ENCODE measurements at regions not wholly inside any gene's neighbourhood (a gene's known extent, or its start where the extent isn't known, plus 50 kb on each side); places are given as distances from the start of the nearest gene placed in this dataset.

- TF ChIP-seq TAF1 (IDR thresholded peaks at IDR 0.05; ENCODE audit: low read depth): no peak
- TF ChIP-seq, protein P1, sequence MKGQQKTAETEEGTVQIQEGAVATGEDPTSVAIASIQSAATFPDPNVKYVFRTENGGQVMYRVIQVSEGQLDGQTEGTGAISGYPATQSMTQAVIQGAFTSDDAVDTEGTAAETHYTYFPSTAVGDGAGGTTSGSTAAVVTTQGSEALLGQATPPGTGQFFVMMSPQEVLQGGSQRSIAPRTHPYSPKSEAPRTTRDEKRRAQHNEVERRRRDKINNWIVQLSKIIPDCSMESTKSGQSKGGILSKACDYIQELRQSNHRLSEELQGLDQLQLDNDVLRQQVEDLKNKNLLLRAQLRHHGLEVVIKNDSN (IDR thresholded peaks at IDR 0.05): no peak
- TF ChIP-seq YY1 (IDR thresholded peaks at IDR 0.05; ENCODE audit: low read depth): no peak
- TF ChIP-seq, protein P2, sequence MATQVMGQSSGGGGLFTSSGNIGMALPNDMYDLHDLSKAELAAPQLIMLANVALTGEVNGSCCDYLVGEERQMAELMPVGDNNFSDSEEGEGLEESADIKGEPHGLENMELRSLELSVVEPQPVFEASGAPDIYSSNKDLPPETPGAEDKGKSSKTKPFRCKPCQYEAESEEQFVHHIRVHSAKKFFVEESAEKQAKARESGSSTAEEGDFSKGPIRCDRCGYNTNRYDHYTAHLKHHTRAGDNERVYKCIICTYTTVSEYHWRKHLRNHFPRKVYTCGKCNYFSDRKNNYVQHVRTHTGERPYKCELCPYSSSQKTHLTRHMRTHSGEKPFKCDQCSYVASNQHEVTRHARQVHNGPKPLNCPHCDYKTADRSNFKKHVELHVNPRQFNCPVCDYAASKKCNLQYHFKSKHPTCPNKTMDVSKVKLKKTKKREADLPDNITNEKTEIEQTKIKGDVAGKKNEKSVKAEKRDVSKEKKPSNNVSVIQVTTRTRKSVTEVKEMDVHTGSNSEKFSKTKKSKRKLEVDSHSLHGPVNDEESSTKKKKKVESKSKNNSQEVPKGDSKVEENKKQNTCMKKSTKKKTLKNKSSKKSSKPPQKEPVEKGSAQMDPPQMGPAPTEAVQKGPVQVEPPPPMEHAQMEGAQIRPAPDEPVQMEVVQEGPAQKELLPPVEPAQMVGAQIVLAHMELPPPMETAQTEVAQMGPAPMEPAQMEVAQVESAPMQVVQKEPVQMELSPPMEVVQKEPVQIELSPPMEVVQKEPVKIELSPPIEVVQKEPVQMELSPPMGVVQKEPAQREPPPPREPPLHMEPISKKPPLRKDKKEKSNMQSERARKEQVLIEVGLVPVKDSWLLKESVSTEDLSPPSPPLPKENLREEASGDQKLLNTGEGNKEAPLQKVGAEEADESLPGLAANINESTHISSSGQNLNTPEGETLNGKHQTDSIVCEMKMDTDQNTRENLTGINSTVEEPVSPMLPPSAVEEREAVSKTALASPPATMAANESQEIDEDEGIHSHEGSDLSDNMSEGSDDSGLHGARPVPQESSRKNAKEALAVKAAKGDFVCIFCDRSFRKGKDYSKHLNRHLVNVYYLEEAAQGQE (IDR thresholded peaks at IDR 0.05; ENCODE audit: low read depth): no peak
- TF ChIP-seq TEAD4 (IDR thresholded peaks at IDR 0.05): no peak
Measured at GRCh38 chr6:16006681-16007080, 122.2 kb upstream of the MYLIP start.
